SH-SY5Y (cell line): ENCODE measurements at regions not wholly inside any gene's neighbourhood (a gene's known extent, or its start where the extent isn't known, plus 50 kb on each side); places are given as distances from the start of the nearest gene placed in this dataset.

ENCODE experiments used
- GATA2 ChIP-seq: IDR thresholded peaks from 2 replicates; pipeline ENCODE4 v1.6.1; 2011; ENCODE audit warnings: mild to moderate bottlenecking, low read depth, low read length
- GATA3 ChIP-seq: IDR thresholded peaks from 2 replicates; pipeline ENCODE4 v1.6.1; 2011; ENCODE audit warnings: low read depth, mild to moderate bottlenecking, low read length, moderate library complexity

- TF ChIP-seq GATA3 (no peak), GATA2 (no peak)
Measured at GRCh38 chr2:173451118-173451517, 96.4 kb downstream of the CDCA7 start.
